ENCODE measurements at regions not wholly inside any gene's neighbourhood (a gene's known extent, or its start where the extent isn't known, plus 50 kb on each side); places are given as distances from the start of the nearest gene placed in this dataset.

DNA sequence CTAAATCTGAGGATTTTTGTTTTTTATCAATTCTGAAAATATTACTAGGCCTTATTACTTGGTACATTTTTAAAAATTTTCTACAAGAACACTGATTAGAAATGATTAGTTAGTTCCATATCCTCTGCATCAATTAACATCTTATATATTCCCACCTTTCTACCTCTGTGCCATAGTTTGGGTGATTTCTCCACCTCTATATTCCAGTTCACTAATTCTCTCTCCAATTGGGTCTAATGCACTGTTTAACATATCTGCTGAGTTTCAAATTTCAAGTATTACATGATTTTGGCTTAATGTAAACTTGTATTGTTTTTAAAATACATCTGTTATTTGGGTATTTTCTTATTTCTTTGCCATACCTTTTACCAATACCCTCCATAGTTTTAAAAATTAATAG lies 705.7 kb upstream of the SALL3 start:
- TF ChIP-seq, protein P1, sequence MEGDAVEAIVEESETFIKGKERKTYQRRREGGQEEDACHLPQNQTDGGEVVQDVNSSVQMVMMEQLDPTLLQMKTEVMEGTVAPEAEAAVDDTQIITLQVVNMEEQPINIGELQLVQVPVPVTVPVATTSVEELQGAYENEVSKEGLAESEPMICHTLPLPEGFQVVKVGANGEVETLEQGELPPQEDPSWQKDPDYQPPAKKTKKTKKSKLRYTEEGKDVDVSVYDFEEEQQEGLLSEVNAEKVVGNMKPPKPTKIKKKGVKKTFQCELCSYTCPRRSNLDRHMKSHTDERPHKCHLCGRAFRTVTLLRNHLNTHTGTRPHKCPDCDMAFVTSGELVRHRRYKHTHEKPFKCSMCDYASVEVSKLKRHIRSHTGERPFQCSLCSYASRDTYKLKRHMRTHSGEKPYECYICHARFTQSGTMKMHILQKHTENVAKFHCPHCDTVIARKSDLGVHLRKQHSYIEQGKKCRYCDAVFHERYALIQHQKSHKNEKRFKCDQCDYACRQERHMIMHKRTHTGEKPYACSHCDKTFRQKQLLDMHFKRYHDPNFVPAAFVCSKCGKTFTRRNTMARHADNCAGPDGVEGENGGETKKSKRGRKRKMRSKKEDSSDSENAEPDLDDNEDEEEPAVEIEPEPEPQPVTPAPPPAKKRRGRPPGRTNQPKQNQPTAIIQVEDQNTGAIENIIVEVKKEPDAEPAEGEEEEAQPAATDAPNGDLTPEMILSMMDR (IDR thresholded peaks at IDR 0.05; ENCODE audit: borderline replicate concordance, extremely low read depth, low read length, poor library complexity, severe bottlenecking), result no peak
- no peak for TF ChIP-seq EZH2 (IDR thresholded peaks at IDR 0.05; ENCODE audit: borderline replicate concordance, low read depth, low read length, severe bottlenecking)

Measured in DND-41 (cell line).